Esophagus muscularis mucosa (tissue), 4 donors: ENCODE measurements at regions not wholly inside any gene's neighbourhood (a gene's known extent, or its start where the extent isn't known, plus 50 kb on each side); places are given as distances from the start of the nearest gene placed in this dataset.

Experiments
- CTCF ChIP-seq, 3 experiments: fragments of 200-600 bp in 2 of 3; fragments of 450-650 bp in 1 of 3; sonication (generic) in 2 of 3; IDR thresholded peaks; one replicate each; pipeline ENCODE4 v1.5.1; 2017 to 2019; ENCODE audit warnings: antibody characterized with exemption in 3 of 3, mild to moderate bottlenecking in 2 of 3, moderate library complexity in 1 of 3
- EP300 ChIP-seq: sonication (generic); formaldehyde crosslinking; IDR thresholded peaks from one replicate; pipeline ENCODE4 v1.6.1; 2017; ENCODE audit warnings: antibody characterized with exemption
- POLR2A ChIP-seq: fragments of 450-650 bp; IDR thresholded peaks from one replicate; pipeline ENCODE4 v1.6.1; 2017; ENCODE audit warnings: antibody characterized with exemption, moderate library complexity, mild to moderate bottlenecking, low read depth
- POLR2AphosphoS5 ChIP-seq, 2 donors: sonication (generic); formaldehyde crosslinking; IDR thresholded peaks; one replicate each; pipeline ENCODE4 v1.6.1; 2017; ENCODE audit warnings: antibody characterized with exemption in 2 of 2

GRCh38 chr15:96054621-96055020 is 275.9 kb upstream of the NR2F2 start:
- no peak for TF ChIP-seq POLR2AphosphoS5 (IDR thresholded peaks at IDR 0.05)
- TF ChIP-seq CTCF (IDR thresholded peaks at IDR 0.05), result no peak
- TF ChIP-seq EP300, result no peak
- no peak for TF ChIP-seq POLR2A
